Testis (tissue), 2 donors: ENCODE measurements at regions not wholly inside any gene's neighbourhood (a gene's known extent, or its start where the extent isn't known, plus 50 kb on each side); places are given as distances from the start of the nearest gene placed in this dataset.

Experiments used
- DNase-seq: peaks from one replicate; pipeline ENCODE4 v3.0.0-alpha.2; 2019
- H3K27ac ChIP-seq, 2 donors: fragments of 200-600 bp; sonication (generic); one replicate each; pipeline ENCODE4 v1.5.1; 2019
- H3K27me3 ChIP-seq: fragments of 200-600 bp; sonication (generic); one replicate; pipeline ENCODE4 v1.5.1; 2019
- H3K36me3 ChIP-seq: fragments of 200-600 bp; sonication (generic); one replicate; pipeline ENCODE4 v1.5.1; 2017; ENCODE audit warnings: low read depth; ENCODE audit errors: missing control alignments
- H3K4me1 ChIP-seq: fragments of 200-600 bp; sonication (generic); one replicate; pipeline ENCODE4 v1.5.1; 2019
- H3K4me3 ChIP-seq, 2 donors: fragments of 200-600 bp; sonication (generic); one replicate each; pipeline ENCODE4 v1.5.1; 2017 to 2019
- H3K9me3 ChIP-seq: fragments of 200-600 bp; sonication (generic); one replicate; pipeline ENCODE4 v1.5.1; 2017
- POLR2A ChIP-seq: fragments of 450-650 bp; IDR thresholded peaks from one replicate; pipeline ENCODE4 v1.6.1; 2017; ENCODE audit warnings: antibody characterized with exemption, mild to moderate bottlenecking, moderate library complexity
- WGBS, 2 donors: methylation state at CpG; one replicate each; pipeline ENCODE4 v1.1.5; 2018; 5-methylcytosine and 5-hydroxymethylcytosine counted together
- intact Hi-C: fragments of 100-400 bp; cut with DNase I; formaldehyde crosslinking; loops from one replicate; pipeline ENCODE4 v1.15.1; 2023; ENCODE audit warnings: low total_unique reads
- TF ChIP-seq, protein P1 (sequence below), 3 experiments: fragments of 450-650 bp in 2 of 3; fragments of 200-600 bp in 1 of 3; sonication (generic) in 1 of 3; IDR thresholded peaks; one replicate each; pipeline ENCODE4 v1.5.1; 2016 to 2019; ENCODE audit warnings: antibody characterized with exemption in 3 of 3, mild to moderate bottlenecking in 2 of 3, moderate library complexity in 1 of 3

DNA sequence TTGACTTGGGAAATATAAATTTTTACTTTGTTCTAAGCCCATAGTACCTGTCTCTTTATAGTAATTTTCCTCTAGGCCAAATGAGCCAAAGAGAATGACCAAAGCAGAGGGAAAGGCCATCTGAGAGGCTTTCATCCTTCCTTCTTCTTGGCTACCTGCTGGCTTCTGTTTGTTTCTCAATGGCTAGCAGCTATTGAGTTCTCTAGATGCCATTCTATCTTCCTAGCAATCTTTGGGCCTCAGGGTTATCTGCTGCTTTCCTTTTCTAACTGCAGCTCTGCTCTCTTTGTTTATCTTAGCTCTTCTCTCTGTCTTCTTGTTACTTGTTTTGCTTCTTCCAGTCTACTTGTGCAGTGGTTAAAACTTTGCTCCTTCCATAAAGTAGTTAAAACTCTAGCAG is 601.1 kb upstream of the NRXN1 start:
- Histone ChIP-seq H3K27ac (no peak overlapping the region), H3K27me3 (no peaks in the 10 kb centered on the region), H3K36me3 (no peaks in the 10 kb centered on the region), H3K9me3 (no peaks in the 10 kb centered on the region), H3K4me3 (no peak overlapping the region), H3K4me1 (no peaks in the 10 kb centered on the region)
- TF ChIP-seq POLR2A: no peak
- TF ChIP-seq, protein P1, sequence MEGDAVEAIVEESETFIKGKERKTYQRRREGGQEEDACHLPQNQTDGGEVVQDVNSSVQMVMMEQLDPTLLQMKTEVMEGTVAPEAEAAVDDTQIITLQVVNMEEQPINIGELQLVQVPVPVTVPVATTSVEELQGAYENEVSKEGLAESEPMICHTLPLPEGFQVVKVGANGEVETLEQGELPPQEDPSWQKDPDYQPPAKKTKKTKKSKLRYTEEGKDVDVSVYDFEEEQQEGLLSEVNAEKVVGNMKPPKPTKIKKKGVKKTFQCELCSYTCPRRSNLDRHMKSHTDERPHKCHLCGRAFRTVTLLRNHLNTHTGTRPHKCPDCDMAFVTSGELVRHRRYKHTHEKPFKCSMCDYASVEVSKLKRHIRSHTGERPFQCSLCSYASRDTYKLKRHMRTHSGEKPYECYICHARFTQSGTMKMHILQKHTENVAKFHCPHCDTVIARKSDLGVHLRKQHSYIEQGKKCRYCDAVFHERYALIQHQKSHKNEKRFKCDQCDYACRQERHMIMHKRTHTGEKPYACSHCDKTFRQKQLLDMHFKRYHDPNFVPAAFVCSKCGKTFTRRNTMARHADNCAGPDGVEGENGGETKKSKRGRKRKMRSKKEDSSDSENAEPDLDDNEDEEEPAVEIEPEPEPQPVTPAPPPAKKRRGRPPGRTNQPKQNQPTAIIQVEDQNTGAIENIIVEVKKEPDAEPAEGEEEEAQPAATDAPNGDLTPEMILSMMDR (IDR thresholded peaks at IDR 0.05): no peak
- intact Hi-C loops: no loop called here
- DNase-seq: no peak

DNA sequence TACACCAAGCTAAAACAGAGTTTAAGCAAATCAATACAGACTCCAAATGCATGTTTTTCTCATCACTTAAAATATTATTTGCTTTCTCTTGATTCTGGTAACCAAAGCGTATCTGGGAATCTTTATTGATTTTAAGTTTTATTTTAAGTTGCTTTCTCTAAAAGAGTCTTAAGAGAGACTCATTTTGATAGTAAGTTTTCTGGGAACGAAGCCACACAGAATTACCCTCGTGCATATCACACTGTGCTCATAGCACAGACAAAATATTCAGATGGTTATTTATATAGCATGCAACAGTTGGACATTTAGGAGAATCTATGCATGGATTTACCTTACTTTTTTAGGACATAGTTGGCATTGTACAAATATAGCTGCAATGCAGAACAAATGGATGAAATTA is 597.5 kb upstream of the NRXN1 start:
- no peaks in the 10 kb centered on the region for H3K9me3 ChIP-seq
- H3K4me3 ChIP-seq: no peak overlapping the region
- WGBS, 2 donors: 59 to 62% methylated on average over 3 of the region's 3 CpGs
- H3K4me1 ChIP-seq: no peaks in the 10 kb centered on the region
- DNase-seq: no peak
- H3K27me3 ChIP-seq: no peaks in the 10 kb centered on the region
- no peaks in the 10 kb centered on the region for H3K36me3 ChIP-seq
- TF ChIP-seq, protein P1 (IDR thresholded peaks at IDR 0.05): no peak
- H3K27ac ChIP-seq: no peak overlapping the region
- intact Hi-C loops: no loop called here

- Histone ChIP-seq H3K27me3 (no peaks in the 10 kb centered on the region), H3K36me3 (no peaks in the 10 kb centered on the region), H3K4me3 (no peak overlapping the region), H3K27ac (no peak overlapping the region), H3K9me3 (no peaks in the 10 kb centered on the region), H3K4me1 (no peaks in the 10 kb centered on the region)
- TF ChIP-seq, protein P1 (IDR thresholded peaks at IDR 0.05): no peak
- TF ChIP-seq POLR2A: no peak
- 46 to 47% methylated on average over 3 of the region's 3 CpGs for WGBS, 2 donors
- intact Hi-C loops: no loop called here
- no peak for DNase-seq
These were observed 597.0 kb upstream of the NRXN1 start for GRCh38 chr2:51628917-51629316.

GRCh38 chr2:51624995-51625394 is 593.1 kb upstream of the NRXN1 start:
- Histone ChIP-seq H3K36me3 (no peaks in the 10 kb centered on the region), H3K9me3 (no peaks in the 10 kb centered on the region), H3K4me3 (no peak overlapping the region), H3K27ac (no peak overlapping the region), H3K4me1 (no peaks in the 10 kb centered on the region), H3K27me3 (no peaks in the 10 kb centered on the region)
- intact Hi-C loops: no loop called here
- WGBS, 2 donors: 85 to 87% methylated on average over 3 of the region's 3 CpGs
- TF ChIP-seq, protein P1 (IDR thresholded peaks at IDR 0.05): no peak
- no peak for TF ChIP-seq POLR2A
- no peak for DNase-seq

GRCh38 chr2:51620796-51621195 is 588.9 kb upstream of the NRXN1 start:
- Histone ChIP-seq H3K27ac (no peak overlapping the region), H3K9me3 (no peaks in the 10 kb centered on the region), H3K4me1 (no peaks in the 10 kb centered on the region), H3K4me3 (no peak overlapping the region), H3K36me3 (no peaks in the 10 kb centered on the region), H3K27me3 (no peaks in the 10 kb centered on the region)
- TF ChIP-seq, protein P1 (IDR thresholded peaks at IDR 0.05): no peak
- TF ChIP-seq POLR2A: no peak
- WGBS, 2 donors: 64 to 89% methylated on average over 1 of the region's 1 CpG
- intact Hi-C loops: no loop called here
- DNase-seq: no peak
